COLO829 (cell line): ENCODE measurements at regions not wholly inside any gene's neighbourhood (a gene's known extent, or its start where the extent isn't known, plus 50 kb on each side); places are given as distances from the start of the nearest gene placed in this dataset.

Source experiments
- DNase-seq: peaks from one replicate; pipeline ENCODE4 v3.0.0; 2012; ENCODE audit warnings: low spot score

DNA sequence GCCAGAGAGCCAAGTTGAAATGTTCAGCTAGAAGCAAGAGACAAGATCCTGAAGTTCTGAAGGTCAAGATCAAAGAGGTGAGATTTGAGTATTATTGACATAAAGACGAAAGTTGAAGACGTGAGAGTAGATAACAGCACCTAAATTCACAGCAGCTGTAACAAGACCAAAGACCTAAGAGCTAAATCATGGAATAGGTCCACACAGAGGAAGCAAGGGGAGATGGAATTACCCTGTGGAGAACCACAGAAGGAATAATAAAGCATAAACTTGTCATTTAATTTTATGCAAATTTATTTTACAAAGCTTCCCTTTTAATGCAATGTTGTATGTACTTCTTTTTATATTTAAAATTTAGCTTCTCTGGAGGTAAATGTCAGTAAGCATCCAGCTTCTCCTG, 523.7 kb downstream of the NR2F1-AS1 start:
- no peak for DNase-seq

DNA sequence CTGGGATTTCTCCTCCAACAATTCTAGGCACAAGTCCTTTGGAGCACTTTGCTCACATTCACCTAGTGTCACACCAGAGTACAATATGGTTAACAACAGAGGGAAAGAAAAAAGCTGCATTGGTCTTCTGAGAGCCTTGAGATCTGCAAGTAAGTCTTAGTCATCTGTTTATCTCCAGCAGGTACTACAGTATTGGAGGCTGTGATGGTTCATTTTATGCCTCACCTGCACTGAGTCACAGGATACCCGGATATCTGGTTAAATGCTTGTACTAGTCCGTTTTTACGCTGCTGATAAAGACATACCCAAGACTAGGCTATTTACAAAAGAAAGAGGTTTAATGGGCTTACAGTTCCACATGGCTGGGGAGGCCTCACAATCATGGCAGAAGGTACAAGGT, 525.0 kb downstream of the NR2F1-AS1 start:
- DNase-seq = no peak

DNA sequence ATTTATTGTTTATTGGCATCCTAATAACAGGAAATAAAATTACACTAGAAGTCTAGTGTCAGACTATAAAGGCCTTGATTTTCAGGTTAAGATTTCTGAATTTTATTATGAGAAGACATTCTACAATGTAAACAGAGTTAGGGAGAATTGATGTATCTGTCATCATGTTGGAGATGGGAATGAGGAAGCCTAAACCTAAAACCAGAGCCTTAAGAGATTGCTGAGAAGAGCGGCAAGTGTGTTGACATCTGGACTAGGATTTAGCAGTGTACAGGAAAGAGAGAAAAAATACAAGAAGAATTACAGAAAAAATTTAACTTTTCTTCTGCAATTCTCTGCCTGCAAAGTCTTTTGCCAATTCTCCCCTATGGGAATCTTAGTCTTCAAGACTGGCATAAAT, 525.5 kb downstream of the NR2F1-AS1 start:
- DNase-seq = no peak

DNA sequence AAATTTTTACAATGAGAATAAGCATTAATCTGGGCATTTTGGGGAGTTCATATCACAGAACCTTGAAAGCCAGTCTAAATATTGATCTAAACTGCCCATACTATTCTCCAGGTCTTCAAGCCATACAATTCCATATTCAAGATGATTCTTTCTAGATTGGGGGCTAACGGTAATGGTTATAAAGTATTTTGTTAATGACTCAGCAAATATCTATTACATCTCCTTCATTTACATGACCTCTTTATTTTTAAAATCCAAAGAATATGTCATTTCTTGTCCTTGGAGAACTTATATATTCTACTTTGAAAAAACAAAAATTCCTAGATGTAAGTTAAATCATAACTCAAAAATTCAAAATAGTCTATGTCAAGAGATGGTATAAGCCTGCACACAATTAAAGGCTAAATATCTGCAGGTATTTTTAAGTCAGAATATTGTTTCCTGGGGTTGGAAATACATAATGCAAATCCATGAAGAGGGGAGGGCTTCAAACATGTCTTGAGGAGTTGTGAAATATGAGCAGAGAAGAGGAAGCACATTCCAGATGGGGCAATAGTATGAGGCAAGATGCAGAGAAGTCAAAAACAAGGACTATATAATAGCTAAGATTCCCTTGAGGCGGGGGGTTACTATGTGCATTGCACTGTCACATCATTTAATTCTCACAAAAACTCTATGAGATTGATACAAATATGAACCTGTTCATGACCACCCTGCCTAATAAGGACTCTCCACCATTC, 526.4 kb downstream of the NR2F1-AS1 start:
- no peak for DNase-seq

- peak; percentile 39 for DNase-seq
Measured at GRCh38 chr5:93053825-93054224, 527.2 kb downstream of the NR2F1-AS1 start.

DNA sequence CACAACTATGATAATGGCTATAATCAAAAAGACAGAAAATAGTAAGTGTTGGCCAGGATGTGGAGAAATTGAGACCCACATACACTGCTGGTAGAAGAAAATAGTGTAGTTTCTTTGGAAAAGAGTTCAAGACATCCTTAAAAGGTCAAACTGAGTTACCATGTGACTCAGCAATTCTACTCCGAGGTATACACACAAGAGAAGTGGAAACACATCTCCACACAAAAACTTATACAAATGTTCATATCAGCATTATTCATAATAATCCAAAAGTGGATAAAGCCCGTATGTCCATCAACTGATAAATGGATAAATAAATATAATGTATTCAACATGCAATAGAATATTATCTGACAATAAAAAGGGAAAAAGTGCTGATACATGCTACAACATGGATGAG, 532.2 kb downstream of the NR2F1-AS1 start:
- no peak for DNase-seq

DNA sequence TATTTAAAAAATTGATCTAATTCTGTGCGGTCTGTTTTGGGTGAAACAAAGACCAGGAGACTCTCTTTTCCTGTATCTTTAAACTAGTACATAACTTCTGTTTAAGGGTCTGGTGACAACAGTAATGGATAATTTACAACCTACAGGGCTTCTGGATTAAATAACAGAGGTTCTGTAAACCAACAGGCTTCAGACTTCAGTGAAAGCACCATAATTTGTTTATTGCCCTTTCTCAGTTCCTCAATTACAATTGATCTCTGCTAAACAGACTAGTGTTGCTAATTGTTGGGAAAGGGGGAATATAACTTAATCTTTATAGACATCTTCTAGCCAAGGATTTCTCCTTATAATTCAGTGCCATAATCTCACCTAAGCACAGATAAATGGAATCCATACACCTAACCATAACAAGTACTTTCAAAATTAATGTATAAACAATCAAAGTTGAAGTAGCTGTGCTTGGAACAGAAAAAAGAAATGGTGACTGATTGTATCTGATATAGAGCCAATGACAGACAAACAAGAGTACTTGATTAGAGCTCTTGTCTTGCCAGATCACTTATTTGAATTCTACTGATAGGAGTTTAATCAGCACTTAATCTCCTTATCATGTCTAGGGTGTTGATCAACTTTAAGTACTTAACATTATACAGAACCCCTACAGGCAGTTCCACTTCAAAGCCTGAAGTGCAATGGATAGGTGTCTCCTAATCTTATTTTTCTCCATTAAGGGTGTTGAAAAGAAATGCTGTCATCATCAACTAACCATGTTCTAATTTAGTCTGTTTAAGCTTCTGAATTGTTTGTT, 536.0 kb downstream of the NR2F1-AS1 start:
- DNase-seq = no peak

DNA sequence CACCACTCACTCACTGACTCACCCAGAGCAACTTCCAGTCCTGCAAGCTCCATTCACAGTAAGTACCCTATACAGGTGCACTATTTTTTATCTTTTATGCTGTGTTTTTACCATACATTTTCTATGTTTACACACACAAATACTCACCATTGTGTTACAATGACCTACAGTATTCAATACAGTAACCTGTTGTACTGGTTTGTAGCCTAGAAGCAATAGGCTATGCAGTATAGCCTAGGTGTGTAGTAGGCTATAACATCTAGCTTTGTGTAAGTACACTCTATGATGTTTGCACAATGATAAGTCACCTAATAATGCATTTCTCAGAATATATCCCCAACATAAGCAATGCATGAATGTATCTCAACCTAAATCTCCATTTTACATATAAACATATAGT, 541.1 kb downstream of the NR2F1-AS1 start:
- DNase-seq = no peak

DNA sequence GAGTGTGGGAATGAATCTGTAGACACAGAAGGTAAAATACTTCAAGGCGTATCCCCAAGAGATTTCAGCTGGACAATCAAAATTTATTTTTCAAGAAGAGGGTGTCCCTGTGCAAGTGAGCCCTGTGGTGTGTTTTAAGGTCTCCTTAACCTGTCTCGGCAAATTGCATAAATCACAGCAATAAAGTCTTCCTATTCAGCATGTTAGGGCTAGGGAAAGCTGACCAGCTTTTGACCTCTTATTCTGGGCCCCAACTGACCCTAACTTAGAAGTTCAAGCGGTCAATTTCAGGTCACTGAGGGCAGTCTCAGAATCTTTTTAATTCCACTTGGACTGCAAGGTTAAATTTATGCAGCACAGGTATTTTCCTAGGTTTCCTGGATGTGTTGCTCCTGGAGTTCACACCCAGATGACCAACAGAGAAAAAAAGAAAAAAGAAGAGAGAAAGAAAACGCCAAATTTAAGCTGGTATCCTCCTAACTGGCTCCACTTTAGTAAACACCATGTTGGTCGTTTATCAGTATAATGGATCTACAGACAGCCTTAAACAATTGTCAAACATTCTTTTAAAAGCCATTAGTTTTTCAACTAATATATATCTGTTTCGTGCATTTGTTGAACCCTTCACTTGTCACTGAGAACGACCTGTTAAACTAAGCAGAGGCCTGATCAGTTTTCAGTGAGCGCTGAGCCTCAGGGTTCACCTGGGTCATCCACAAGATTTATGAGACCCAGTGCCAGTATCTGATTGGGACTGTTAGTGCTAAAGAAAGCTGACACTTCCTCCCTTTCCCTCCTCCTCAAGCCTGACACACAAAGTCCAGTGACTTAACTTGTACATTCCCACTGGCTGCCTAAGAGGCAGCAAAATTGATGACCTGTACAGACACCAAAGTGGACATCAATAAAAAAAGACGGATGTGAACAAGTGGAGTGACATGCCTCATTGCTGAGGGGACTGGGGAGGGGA, 546.1 kb downstream of the NR2F1-AS1 start:
- DNase-seq = no peak

DNA sequence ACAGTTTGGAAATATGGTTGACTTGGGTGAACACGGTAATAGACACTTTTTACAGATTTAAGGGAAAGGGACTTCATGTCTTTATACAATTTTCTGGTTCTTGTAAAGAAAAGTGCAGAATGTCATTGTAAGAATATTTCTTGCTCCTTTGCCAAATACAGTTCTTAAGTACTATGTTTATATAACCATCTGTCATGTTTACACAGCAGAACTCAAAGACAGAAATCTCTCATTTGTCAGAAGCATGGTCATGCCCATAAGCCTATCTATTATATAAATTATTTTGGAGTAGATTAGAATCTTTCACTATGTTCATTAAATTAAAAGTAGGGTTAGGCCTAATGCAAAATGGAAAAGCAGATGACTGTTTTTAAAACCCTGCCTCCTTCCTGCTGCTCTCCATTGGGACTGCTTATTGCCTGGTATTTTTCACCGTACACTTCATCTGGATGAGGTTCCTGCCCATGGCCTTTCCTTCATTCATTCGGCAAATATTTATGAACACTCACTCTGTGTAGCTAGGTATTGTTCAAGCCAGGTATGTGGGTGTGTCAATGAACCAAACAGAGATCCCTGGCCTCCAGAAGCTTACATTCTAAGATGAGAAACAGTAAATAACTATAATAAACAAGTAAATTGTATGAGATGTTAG, 558.1 kb downstream of the NR2F1-AS1 start:
- DNase-seq = no peak

GRCh38 chr5:93022211-93022610, 558.8 kb downstream of the NR2F1-AS1 start:
- DNase-seq = no peak

GRCh38 chr5:93019896-93020295, 561.1 kb downstream of the NR2F1-AS1 start:
- DNase-seq = no peak

- no peak for DNase-seq
Measured at GRCh38 chr5:93018461-93018860, 562.6 kb downstream of the NR2F1-AS1 start.

GRCh38 chr5:93017849-93018248, 563.2 kb downstream of the NR2F1-AS1 start:
- peak; percentile 4 for DNase-seq

DNA sequence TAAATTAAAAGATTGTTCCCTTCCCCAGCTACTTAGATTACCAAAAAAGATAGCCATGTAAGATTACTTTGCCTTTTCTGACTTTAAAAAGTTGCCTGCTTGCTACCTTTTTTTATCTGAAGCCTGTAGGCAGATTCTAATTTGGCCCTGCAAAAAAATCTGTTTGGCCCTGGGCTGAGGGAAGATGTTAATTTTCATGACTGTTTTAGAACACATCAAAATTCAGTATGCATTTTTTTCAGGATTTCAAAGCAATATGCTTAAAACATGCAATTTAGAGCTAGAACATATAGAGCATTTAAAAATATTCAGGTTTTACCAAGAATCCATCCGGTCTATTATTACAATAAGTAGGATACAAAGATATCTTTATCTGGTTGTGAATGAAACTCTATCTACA, 563.6 kb downstream of the NR2F1-AS1 start:
- peak; percentile 0 for DNase-seq

- DNase-seq = no peak
Measured at GRCh38 chr5:93010616-93011015, 570.4 kb downstream of the NR2F1-AS1 start.

GRCh38 chr5:93010037-93010436, 571.0 kb downstream of the NR2F1-AS1 start:
- DNase-seq = no peak

GRCh38 chr5:93008502-93009207, 572.4 kb downstream of the NR2F1-AS1 start:
- no peak for DNase-seq

- no peak for DNase-seq
Measured at GRCh38 chr5:93006915-93007314, 574.1 kb downstream of the NR2F1-AS1 start.

DNA sequence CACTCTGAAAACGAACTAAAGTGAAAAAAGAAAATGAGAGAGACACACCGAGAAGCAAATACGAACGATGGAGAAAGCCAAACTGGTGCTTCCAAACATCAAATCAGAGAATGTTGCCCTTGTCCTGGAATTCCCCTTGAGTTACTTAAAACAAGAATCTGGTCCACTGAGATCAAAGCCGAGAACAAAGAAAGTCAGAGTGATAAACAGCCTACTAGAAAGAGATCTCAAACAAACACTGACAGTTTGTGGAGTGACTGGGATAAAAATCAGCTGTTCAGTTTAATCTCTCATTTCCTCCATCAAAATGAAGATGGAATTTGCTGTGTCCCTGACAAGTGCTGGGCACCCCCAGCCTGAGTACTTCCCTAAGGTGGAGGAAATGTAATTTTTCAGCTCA, 582.6 kb downstream of the NR2F1-AS1 start:
- no peak for DNase-seq

DNA sequence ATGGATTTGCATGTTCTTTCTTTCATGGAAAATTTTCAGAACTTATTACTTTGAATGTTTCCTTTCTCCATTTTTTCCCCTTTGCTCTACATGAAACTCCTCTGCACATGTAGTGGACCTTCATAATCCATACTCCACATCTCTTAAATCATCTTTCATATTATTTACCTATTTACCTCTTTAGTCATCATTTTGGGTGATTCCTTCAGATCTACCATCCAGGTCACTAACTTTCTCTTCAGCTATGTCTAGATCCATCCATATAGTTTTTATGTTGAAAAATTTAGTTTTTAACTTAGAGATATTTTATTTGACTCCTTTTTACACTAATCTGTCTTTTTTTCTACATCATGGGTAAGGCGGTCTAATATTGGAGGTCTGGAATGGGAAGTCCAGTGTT, 586.6 kb downstream of the NR2F1-AS1 start:
- no peak for DNase-seq
